Urothelium cell line (cell line): ENCODE measurements at regions not wholly inside any gene's neighbourhood (a gene's known extent, or its start where the extent isn't known, plus 50 kb on each side); places are given as distances from the start of the nearest gene placed in this dataset.
"Not testable (repeated sequence)": the region's sequence is repeated elsewhere in the genome, so short reads cannot be mapped to it uniquely, and the experiment has no call there.

Experiments
- DNase-seq: peaks from one replicate; pipeline ENCODE4 v3.0.0; 2011; ENCODE audit warnings: low spot score, mixed read lengths
- FAIRE-seq: peaks from 2 replicates; lab custom pipeline; 2011; peaks lifted over from hg19 to GRCh38; lab: Jason Lieb, UNC

- DNase-seq (no peak), FAIRE-seq (no peak)
These were observed 89.7 kb upstream of the CDK6 start for GRCh38 chr7:92925876-92926696.

- FAIRE-seq (no peak), DNase-seq (no peak)
These were observed 88.4 kb upstream of the CDK6 start for GRCh38 chr7:92924800-92925199.

GRCh38 chr7:92917230-92917629 lies 80.9 kb upstream of the CDK6 start:
- no peak for FAIRE-seq
- no peak for DNase-seq

- peak; percentile 35 for FAIRE-seq
- peak; percentile 86 for DNase-seq
These were observed 80.4 kb upstream of the CDK6 start for GRCh38 chr7:92916770-92917224.

- FAIRE-seq (no peak), DNase-seq (no peak)
These were observed 79.0 kb upstream of the CDK6 start for GRCh38 chr7:92915348-92915747.

- FAIRE-seq = no peak
These were observed 78.3 kb upstream of the CDK6 start for GRCh38 chr7:92914645-92915044.

GRCh38 chr7:92913849-92914248 lies 77.5 kb upstream of the CDK6 start:
- no peak for FAIRE-seq
- no peak for DNase-seq

More at GRCh38 chr7:92914645-92915044, 78.3 kb upstream of the CDK6 start:
- DNase-seq = no peak

GRCh38 chr7:92910976-92911375 lies 74.6 kb upstream of the CDK6 start:
- DNase-seq = no peak
- no peak for FAIRE-seq

- no peak for FAIRE-seq
- no peak for DNase-seq
These were observed 73.5 kb upstream of the CDK6 start for GRCh38 chr7:92909686-92910475.

GRCh38 chr7:92904244-92905131 lies 68.1 kb upstream of the CDK6 start:
- FAIRE-seq (peak; percentile 96), DNase-seq (peak; percentile 94)

- FAIRE-seq (peak; percentile 56), DNase-seq (no peak)
These were observed 62.4 kb upstream of the CDK6 start for GRCh38 chr7:92898798-92899197.

GRCh38 chr7:92894857-92895256 lies 58.5 kb upstream of the CDK6 start:
- not testable (repeated sequence) for DNase-seq, FAIRE-seq

- FAIRE-seq = no peak
- no peak for DNase-seq
These were observed 52.7 kb upstream of the CDK6 start for GRCh38 chr7:92889081-92889480.
